ENCODE measurements at regions not wholly inside any gene's neighbourhood (a gene's known extent, or its start where the extent isn't known, plus 50 kb on each side); places are given as distances from the start of the nearest gene placed in this dataset.

DNA sequence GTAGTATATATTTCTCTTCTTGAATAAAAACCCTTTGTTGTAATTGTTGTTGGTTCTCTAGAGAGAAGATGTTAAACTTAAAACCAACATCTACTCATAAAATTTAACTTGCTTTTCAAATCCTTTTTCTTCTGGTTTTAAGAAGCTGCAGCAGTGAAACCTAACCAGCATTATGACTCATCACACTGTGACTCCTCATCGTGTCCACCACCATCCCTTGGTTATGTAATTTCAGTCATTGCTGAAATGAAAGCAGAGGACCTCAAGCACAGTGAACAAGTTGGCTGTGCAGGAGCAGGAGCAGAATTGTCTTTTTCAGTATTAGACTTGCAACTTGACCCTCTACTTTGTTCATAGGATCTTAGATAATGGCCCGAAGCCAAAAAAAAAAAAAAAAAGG is 64.9 kb upstream of the HTR2A start:
- peak; percentile 54 for DNase-seq (ENCODE audit: low read depth)
- TF ChIP-seq, protein P1, sequence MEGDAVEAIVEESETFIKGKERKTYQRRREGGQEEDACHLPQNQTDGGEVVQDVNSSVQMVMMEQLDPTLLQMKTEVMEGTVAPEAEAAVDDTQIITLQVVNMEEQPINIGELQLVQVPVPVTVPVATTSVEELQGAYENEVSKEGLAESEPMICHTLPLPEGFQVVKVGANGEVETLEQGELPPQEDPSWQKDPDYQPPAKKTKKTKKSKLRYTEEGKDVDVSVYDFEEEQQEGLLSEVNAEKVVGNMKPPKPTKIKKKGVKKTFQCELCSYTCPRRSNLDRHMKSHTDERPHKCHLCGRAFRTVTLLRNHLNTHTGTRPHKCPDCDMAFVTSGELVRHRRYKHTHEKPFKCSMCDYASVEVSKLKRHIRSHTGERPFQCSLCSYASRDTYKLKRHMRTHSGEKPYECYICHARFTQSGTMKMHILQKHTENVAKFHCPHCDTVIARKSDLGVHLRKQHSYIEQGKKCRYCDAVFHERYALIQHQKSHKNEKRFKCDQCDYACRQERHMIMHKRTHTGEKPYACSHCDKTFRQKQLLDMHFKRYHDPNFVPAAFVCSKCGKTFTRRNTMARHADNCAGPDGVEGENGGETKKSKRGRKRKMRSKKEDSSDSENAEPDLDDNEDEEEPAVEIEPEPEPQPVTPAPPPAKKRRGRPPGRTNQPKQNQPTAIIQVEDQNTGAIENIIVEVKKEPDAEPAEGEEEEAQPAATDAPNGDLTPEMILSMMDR (conservative IDR thresholded peaks at IDR 0.05; ENCODE audit: low read depth, low read length): no peak
- no peak overlapping the region for H3K4me3 ChIP-seq (ENCODE audit: low read length)

GRCh38 chr13:46953941-46954340 is 57.1 kb upstream of the HTR2A start:
- TF ChIP-seq, protein P1 (conservative IDR thresholded peaks at IDR 0.05; ENCODE audit: low read depth, low read length): no peak
- no peak overlapping the region for H3K4me3 ChIP-seq (ENCODE audit: low read length)
- no peak for DNase-seq (ENCODE audit: low read depth)

DNA sequence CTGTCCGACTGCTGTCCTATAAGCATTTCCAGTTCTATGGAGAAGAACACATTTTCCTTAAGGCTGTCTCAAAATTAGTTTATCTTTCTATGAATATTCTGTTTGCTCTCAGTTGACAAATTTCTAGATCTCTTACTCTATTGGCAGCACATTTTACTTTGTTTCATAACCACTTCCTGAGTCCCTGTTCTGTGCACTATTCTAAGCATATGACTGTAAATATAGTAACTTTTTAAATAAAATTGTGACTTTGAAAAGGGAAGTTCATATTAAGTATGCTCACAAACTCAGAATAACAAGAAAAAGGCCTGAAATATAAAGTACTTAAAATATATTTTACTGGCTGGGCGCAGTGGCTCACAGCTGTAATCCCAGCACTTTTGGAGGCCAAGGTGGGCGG is 56.5 kb upstream of the HTR2A start:
- H3K4me3 ChIP-seq (ENCODE audit: low read length): no peak overlapping the region
- TF ChIP-seq, protein P1 (conservative IDR thresholded peaks at IDR 0.05; ENCODE audit: low read depth, low read length): no peak
- no peak for DNase-seq (ENCODE audit: low read depth)

GRCh38 chr13:46951516-46951915 is 54.7 kb upstream of the HTR2A start:
- TF ChIP-seq, protein P1 (conservative IDR thresholded peaks at IDR 0.05; ENCODE audit: low read depth, low read length): no peak
- peak; percentile 11 for DNase-seq (ENCODE audit: low read depth)
- no peak overlapping the region for H3K4me3 ChIP-seq (ENCODE audit: low read length)

DNA sequence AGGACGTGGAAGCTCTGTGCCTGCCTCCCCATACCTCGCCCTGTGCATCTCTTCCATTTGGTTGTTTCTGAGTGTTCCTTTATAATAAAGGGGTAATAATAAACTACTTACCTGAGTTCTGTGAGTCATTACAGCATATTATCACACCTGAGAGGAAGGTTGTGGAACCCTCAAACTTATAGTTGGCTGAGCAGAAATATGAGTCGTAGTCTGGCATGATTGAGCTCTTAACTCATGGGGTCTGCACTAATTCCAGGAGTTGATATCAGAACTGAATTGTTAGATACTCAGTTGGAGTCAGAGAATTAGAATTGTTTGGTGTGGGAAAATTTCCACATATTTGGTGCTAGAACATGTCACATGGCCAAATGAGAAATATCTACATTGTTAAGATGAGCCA is 52.4 kb upstream of the HTR2A start:
- no peak for DNase-seq (ENCODE audit: low read depth)
- H3K4me3 ChIP-seq (ENCODE audit: low read length): no peak overlapping the region
- TF ChIP-seq, protein P1 (conservative IDR thresholded peaks at IDR 0.05; ENCODE audit: low read depth, low read length): no peak

DNA sequence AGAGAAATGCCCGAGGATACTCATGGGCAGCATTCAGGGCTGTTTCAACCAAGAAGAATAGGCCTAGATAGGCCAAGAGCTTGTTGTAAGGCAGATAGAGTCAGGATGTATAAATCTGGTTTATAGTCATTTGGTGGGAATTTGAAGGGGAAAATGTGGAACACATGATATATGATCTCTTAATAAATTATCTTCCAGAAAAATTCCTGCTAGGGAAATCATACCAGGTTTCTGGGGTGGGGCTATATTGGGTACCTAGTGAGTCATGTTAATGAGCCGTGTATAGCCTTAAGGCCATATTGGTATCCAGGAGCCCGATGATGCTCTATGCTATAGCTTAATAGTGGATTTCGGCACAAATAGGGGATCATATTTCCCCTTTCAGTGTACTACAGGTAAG is 51.5 kb upstream of the HTR2A start:
- no peak overlapping the region for H3K4me3 ChIP-seq (ENCODE audit: low read length)
- TF ChIP-seq, protein P1 (conservative IDR thresholded peaks at IDR 0.05; ENCODE audit: low read depth, low read length): no peak
- no peak for DNase-seq (ENCODE audit: low read depth)

- TF ChIP-seq, protein P1 (conservative IDR thresholded peaks at IDR 0.05; ENCODE audit: low read depth, low read length): no peak
- no peak for DNase-seq (ENCODE audit: low read depth)
- H3K4me3 ChIP-seq (ENCODE audit: low read length): no peak overlapping the region
These were observed 50.8 kb upstream of the HTR2A start for GRCh38 chr13:46947425-46948191.
